ENCODE measurements at regions not wholly inside any gene's neighbourhood (a gene's known extent, or its start where the extent isn't known, plus 50 kb on each side); places are given as distances from the start of the nearest gene placed in this dataset.

DNA sequence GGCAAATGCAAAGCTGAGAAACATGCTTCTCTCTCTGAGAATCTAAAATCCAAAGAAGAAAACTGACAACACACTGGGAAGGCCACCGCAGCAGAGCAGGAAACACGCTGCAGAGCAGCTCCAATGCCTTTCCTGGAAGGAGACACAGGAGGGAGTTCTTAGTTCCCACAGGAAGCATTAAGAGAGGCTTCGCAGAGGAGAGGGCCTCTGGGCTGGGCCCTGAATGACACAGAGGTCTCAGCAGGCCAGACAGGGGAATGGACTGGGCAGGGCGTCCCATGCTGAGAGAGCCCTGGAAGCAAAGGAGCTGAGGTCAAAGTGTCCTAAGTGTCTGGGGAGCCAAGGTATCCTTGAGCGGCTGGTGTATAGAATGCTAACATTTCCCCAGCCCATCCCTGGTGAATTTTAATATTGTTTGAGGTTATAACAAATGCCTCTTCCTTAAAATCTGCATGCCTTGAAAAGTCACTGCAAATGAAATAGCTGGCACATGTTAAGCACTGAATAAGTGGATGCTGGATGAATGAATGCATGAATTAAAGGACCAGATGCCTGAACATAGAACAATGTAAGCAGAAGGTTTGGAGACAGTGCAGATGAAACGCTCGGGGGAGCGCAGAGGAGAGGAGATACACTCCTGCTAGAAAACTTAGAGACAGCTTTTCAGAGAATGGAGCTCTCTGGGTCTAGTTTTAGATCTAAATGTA lies 110.0 kb upstream of the SYNDIG1 start:
- WGBS = 77% methylated on average over 8 of the region's 8 CpGs
- peak; percentile 21 for DNase-seq (ENCODE audit: low spot score)

More for the DNA sequence above, 110.0 kb upstream of the SYNDIG1 start:
- Histone ChIP-seq H3K4me3 (ENCODE audit: low read depth in 1 of 3, low read length in 3 of 3) (no peak overlapping the region), H3K27me3 (ENCODE audit: control insufficient read depth in 4 of 4, insufficient read depth in 4 of 4, low read length in 3 of 4) (peaks cover 0 to 3% (median 0%) of the 10 kb centered on the region in 4 donors), H3K36me3 (ENCODE audit: control insufficient read depth in 4 of 4, insufficient read depth in 3 of 4, low read depth in 1 of 4, low read length in 3 of 4) (no peaks in the 10 kb centered on the region), H3K9ac (ENCODE audit: low read depth in 1 of 2, low read length in 2 of 2) (no peak overlapping the region), H3K4me1 (ENCODE audit: control insufficient read depth in 4 of 4, insufficient read depth in 4 of 4, low read length in 3 of 4) (no peaks in the 10 kb centered on the region), H3K27ac (ENCODE audit: low read depth in 1 of 2, low read length in 2 of 2) (no peak overlapping the region), H3K9me3 (ENCODE audit: control insufficient read depth in 4 of 4, low read length in 3 of 4) (peaks cover 3 to 20% (median 8%) of the 10 kb centered on the region in 4 donors)
- TF ChIP-seq GABPA (IDR thresholded peaks at IDR 0.05 in 1 of 2, conservative IDR thresholded peaks at IDR 0.05 in 1 of 2) = no peak
- TF ChIP-seq RAD21 (IDR thresholded peaks at IDR 0.05) = no peak
- TF ChIP-seq SP1 (IDR thresholded peaks at IDR 0.05) = no peak
- TF ChIP-seq ATF3 (IDR thresholded peaks at IDR 0.05) = no peak
- TF ChIP-seq HNF4A (conservative IDR thresholded peaks at IDR 0.05) = no peak
- TF ChIP-seq HNF4G (IDR thresholded peaks at IDR 0.05) = no peak
- no peak for TF ChIP-seq ZBTB33 (IDR thresholded peaks at IDR 0.05)
- no peak for TF ChIP-seq FOXA1 (IDR thresholded peaks at IDR 0.05)
- no peak for TF ChIP-seq RXRA (IDR thresholded peaks at IDR 0.05)
- TF ChIP-seq JUND (IDR thresholded peaks at IDR 0.05) = no peak
- TF ChIP-seq, protein P1, sequence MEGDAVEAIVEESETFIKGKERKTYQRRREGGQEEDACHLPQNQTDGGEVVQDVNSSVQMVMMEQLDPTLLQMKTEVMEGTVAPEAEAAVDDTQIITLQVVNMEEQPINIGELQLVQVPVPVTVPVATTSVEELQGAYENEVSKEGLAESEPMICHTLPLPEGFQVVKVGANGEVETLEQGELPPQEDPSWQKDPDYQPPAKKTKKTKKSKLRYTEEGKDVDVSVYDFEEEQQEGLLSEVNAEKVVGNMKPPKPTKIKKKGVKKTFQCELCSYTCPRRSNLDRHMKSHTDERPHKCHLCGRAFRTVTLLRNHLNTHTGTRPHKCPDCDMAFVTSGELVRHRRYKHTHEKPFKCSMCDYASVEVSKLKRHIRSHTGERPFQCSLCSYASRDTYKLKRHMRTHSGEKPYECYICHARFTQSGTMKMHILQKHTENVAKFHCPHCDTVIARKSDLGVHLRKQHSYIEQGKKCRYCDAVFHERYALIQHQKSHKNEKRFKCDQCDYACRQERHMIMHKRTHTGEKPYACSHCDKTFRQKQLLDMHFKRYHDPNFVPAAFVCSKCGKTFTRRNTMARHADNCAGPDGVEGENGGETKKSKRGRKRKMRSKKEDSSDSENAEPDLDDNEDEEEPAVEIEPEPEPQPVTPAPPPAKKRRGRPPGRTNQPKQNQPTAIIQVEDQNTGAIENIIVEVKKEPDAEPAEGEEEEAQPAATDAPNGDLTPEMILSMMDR (IDR thresholded peaks at IDR 0.05; ENCODE audit: low read depth, low read length, missing input control) = no peak
- no peak for TF ChIP-seq REST (IDR thresholded peaks at IDR 0.05)
- TF ChIP-seq, protein P2, sequence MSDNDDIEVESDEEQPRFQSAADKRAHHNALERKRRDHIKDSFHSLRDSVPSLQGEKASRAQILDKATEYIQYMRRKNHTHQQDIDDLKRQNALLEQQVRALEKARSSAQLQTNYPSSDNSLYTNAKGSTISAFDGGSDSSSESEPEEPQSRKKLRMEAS (IDR thresholded peaks at IDR 0.05) = no peak
- TF ChIP-seq TAF1 (conservative IDR thresholded peaks at IDR 0.05) = no peak
